HCT116 (cell line): ENCODE measurements at regions not wholly inside any gene's neighbourhood (a gene's known extent, or its start where the extent isn't known, plus 50 kb on each side); places are given as distances from the start of the nearest gene placed in this dataset.

ENCODE experiments used
- POLR2AphosphoS5 ChIP-seq: IDR thresholded peaks from 2 replicates; pipeline ENCODE4 v1.6.1; 2011; ENCODE audit warnings: mild to moderate bottlenecking, low read depth, low read length, moderate library complexity
- TF ChIP-seq, protein P1 (sequence below), 3 experiments: fragments of 200-600 bp in 1 of 3; sonication (generic) in 1 of 3; IDR thresholded peaks in 2 of 3; conservative IDR thresholded peaks in 1 of 3; 2 replicates each; pipeline ENCODE4 v1.5.1; 2012 to 2017; ENCODE audit warnings: low read depth in 2 of 3, low read length in 2 of 3, antibody characterized with exemption in 1 of 3, borderline replicate concordance in 1 of 3, control low read depth in 1 of 3, mild to moderate bottlenecking in 1 of 3, mixed read lengths in 1 of 3, mixed run types in 1 of 3, moderate library complexity in 1 of 3; ENCODE audit not compliant: insufficient read depth in 1 of 3

DNA sequence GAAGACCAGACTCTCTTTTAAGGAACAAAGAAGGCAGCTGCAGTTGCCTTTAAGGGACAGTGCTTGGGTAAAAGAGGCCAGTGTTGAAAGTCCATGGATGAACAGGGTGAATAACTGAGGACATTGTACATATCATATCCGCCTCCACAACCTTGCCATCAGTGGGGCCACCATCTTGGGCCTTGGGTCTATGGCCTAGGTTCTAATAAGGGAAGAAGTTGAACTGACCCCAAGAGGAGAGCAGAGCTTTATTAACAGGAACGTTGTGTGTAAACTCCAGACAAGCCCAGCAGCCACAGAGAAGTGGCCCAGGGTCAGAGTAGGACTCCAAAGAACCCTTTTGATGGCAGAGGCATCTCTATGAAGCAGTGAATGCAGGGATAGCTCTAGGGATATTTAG, 332.8 kb downstream of the CYP26B1 start:
- TF ChIP-seq, protein P1, sequence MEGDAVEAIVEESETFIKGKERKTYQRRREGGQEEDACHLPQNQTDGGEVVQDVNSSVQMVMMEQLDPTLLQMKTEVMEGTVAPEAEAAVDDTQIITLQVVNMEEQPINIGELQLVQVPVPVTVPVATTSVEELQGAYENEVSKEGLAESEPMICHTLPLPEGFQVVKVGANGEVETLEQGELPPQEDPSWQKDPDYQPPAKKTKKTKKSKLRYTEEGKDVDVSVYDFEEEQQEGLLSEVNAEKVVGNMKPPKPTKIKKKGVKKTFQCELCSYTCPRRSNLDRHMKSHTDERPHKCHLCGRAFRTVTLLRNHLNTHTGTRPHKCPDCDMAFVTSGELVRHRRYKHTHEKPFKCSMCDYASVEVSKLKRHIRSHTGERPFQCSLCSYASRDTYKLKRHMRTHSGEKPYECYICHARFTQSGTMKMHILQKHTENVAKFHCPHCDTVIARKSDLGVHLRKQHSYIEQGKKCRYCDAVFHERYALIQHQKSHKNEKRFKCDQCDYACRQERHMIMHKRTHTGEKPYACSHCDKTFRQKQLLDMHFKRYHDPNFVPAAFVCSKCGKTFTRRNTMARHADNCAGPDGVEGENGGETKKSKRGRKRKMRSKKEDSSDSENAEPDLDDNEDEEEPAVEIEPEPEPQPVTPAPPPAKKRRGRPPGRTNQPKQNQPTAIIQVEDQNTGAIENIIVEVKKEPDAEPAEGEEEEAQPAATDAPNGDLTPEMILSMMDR (IDR thresholded peaks at IDR 0.05 in 2 of 3, conservative IDR thresholded peaks at IDR 0.05 in 1 of 3; ENCODE audit: borderline replicate concordance in 1 of 3, insufficient read depth in 1 of 3, low read depth in 2 of 3, low read length in 2 of 3): no peak
- no peak for TF ChIP-seq POLR2AphosphoS5
